ENCODE measurements at regions not wholly inside any gene's neighbourhood (a gene's known extent, or its start where the extent isn't known, plus 50 kb on each side); places are given as distances from the start of the nearest gene placed in this dataset.

GRCh38 chr13:90757127-90757680 lies 590.3 kb upstream of the MIR17HG start:
- ATAC-seq (no peak), DNase-seq (no peak)
- no peak overlapping the region for H3K27ac Mint-ChIP-seq
- no peaks in the 10 kb centered on the region for H3K36me3 Mint-ChIP-seq
- H3K9me3 Mint-ChIP-seq (ENCODE audit: low read depth), result peaks cover 2% of the 10 kb centered on the region
- H3K4me1 Mint-ChIP-seq, result no peaks in the 10 kb centered on the region
- no peak overlapping the region for H3K4me3 Mint-ChIP-seq
- CTCF ChIA-PET, result no interaction called here
- H3K27me3 Mint-ChIP-seq, result no peaks in the 10 kb centered on the region

DNA sequence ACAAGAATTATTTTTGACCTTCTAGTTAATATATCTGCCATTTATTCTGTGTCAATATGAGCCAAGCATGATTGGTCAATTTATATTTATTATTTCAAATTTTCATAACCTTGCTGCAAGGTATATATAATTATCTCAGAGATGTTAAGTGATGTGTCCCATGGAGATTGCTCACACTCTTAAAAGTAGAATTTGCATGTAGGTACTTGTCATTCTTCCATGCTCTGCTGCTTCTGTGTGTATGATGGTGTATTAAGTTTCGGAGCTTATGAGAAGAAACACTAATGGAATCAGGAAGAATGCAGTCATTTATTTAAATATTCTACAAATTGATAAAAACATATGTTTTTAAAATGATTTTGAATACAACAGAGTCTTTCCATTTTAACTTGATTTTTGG lies 586.8 kb upstream of the MIR17HG start:
- Mint-ChIP-seq H3K4me1 (no peaks in the 10 kb centered on the region), H3K4me3 (no peak overlapping the region), H3K27ac (no peak overlapping the region), H3K27me3 (no peaks in the 10 kb centered on the region), H3K36me3 (no peaks in the 10 kb centered on the region), H3K9me3 (ENCODE audit: low read depth) (no peaks in the 10 kb centered on the region)
- CTCF ChIA-PET, result no interaction called here
- ATAC-seq (no peak), DNase-seq (no peak)

DNA sequence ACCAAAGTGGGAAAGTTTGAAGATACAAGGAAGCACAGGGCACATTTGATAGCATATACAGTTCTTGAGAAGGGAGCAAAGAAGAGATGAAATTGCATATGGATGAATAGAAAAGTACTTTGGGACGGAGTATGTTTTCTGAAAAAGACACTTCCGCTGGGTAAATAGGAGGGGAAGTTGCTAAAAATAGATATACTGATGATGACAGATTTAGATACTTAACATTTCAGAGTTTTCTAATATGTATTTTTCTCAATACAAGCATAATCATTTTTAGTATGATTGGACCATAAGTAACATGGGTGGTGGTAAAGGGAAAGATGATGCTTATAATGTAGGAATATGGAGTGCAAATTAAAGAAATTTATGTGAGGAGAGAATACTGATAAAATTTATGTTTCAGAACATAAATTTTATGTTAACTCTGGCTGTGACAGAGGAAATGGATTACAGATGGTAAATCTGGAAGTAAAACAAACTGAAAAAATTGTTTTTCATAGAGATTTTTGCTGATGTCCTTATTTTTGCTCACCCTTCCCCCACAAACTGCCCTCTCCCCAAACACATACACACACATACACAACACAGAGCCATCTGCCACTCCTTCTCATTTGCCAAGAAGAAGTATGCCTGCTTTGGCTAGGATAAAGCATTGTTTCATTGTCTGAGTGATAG lies 583.9 kb upstream of the MIR17HG start:
- ATAC-seq (no peak), DNase-seq (no peak)
- Mint-ChIP-seq H3K9me3 (ENCODE audit: low read depth) (peaks cover under 1% of the 10 kb centered on the region), H3K4me3 (no peak overlapping the region), H3K27ac (no peak overlapping the region), H3K36me3 (no peaks in the 10 kb centered on the region), H3K4me1 (no peaks in the 10 kb centered on the region), H3K27me3 (no peaks in the 10 kb centered on the region)
- CTCF ChIA-PET, result no interaction called here

GRCh38 chr13:90766386-90766902 lies 581.0 kb upstream of the MIR17HG start:
- H3K9me3 Mint-ChIP-seq (ENCODE audit: low read depth), result peaks cover 5% of the 10 kb centered on the region
- DNase-seq (no peak), ATAC-seq (no peak)
- H3K27me3 Mint-ChIP-seq, result no peaks in the 10 kb centered on the region
- no peaks in the 10 kb centered on the region for H3K36me3 Mint-ChIP-seq
- no peak overlapping the region for H3K4me3 Mint-ChIP-seq
- H3K4me1 Mint-ChIP-seq, result no peaks in the 10 kb centered on the region
- CTCF ChIA-PET, result no interaction called here
- no peak overlapping the region for H3K27ac Mint-ChIP-seq

DNA sequence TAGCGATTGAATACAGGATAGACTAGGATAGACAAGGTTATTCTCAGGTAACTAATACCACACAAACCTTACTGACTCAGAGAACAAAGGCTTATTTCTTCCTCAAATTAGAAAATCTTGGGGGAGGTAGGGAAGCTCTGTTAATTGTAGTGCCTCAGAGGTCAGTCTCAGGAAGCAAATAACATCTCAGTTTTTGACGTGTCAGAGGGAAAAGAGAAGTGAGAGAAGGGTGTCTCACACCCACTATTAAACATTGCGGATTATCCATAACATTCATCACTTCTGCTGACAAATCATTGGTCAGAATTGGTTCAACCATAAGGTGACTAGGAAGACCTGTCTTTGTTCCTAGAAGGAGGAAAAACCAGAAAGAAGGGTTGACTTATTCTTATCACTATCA lies 579.4 kb upstream of the MIR17HG start:
- H3K27ac Mint-ChIP-seq, result no peak overlapping the region
- H3K9me3 Mint-ChIP-seq (ENCODE audit: low read depth), result peaks cover 5% of the 10 kb centered on the region
- H3K4me3 Mint-ChIP-seq, result no peak overlapping the region
- no peaks in the 10 kb centered on the region for H3K4me1 Mint-ChIP-seq
- H3K36me3 Mint-ChIP-seq, result no peaks in the 10 kb centered on the region
- ATAC-seq, result no peak
- H3K27me3 Mint-ChIP-seq, result no peaks in the 10 kb centered on the region
- no peak for DNase-seq
- CTCF ChIA-PET, result no interaction called here

DNA sequence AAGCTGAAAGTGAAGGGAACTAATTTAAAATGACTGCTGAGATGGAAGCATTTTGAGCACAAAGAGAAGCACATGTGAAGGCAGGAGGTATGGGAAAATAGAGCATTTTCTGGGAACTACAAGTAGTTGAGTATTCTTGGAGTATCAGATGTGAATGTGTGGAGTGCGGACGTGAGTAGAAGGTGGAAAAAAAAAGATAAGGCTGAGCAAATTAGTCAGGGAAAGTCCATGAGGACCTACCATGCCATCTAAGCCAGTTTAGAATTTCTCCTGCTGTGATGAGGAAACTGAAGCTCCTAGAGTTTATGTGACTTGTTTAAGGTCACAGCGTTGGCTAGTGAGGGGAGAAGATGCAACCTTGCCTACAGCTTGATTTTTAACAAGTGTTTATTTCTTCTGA lies 578.1 kb upstream of the MIR17HG start:
- Mint-ChIP-seq H3K9me3 (ENCODE audit: low read depth) (peaks cover 5% of the 10 kb centered on the region), H3K36me3 (no peaks in the 10 kb centered on the region), H3K27me3 (no peaks in the 10 kb centered on the region), H3K27ac (no peak overlapping the region), H3K4me3 (no peak overlapping the region), H3K4me1 (no peaks in the 10 kb centered on the region)
- no peak for DNase-seq
- CTCF ChIA-PET, result no interaction called here
- no peak for ATAC-seq

GRCh38 chr13:90770334-90770733 lies 577.2 kb upstream of the MIR17HG start:
- H3K36me3 Mint-ChIP-seq, result no peaks in the 10 kb centered on the region
- H3K27ac Mint-ChIP-seq, result no peak overlapping the region
- no peak for ATAC-seq
- no peak overlapping the region for H3K4me3 Mint-ChIP-seq
- H3K4me1 Mint-ChIP-seq, result no peaks in the 10 kb centered on the region
- peaks cover 9% of the 10 kb centered on the region for H3K9me3 Mint-ChIP-seq (ENCODE audit: low read depth)
- H3K27me3 Mint-ChIP-seq, result no peaks in the 10 kb centered on the region
- DNase-seq, result no peak
- CTCF ChIA-PET, result no interaction called here

- Mint-ChIP-seq H3K36me3 (no peaks in the 10 kb centered on the region), H3K4me1 (no peaks in the 10 kb centered on the region), H3K4me3 (no peak overlapping the region), H3K9me3 (ENCODE audit: low read depth) (peaks cover 8% of the 10 kb centered on the region), H3K27ac (no peak overlapping the region), H3K27me3 (no peaks in the 10 kb centered on the region)
- DNase-seq, result no peak
- no peak for ATAC-seq
- CTCF ChIA-PET, result no interaction called here
Measured at GRCh38 chr13:90773681-90774080, 573.8 kb upstream of the MIR17HG start.

DNA sequence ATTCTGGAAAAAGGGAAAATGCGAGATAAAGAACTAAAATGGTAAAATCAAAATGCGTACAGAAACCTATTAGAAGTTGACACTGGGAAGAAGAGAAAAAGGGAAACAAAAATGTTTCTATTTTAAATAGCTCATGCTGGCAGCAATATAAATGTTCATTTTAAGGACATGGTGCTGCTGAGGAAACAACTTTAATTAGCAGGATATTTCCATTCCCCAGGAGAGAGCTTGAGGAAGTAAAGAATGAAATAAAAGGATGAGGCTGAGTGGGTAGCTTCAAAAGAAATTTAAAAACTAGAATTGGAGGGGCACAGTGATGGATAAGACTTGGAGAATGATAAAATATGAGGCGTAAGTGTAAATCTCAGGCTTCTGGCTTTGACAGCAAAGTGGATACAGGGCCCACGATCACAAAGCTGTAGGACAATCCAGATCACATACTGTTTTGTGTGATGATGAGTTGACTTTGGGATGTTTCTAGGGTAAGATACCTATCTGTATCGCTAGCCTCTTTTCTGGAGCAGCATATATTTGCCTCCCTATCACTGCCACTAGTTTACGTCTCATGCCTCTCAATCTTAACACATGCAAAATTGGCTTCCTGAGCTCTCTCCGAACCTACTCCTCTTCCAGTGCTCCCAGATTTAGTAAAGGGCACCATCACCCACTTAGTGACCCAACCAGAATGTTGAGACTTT lies 571.3 kb upstream of the MIR17HG start:
- H3K9me3 Mint-ChIP-seq (ENCODE audit: low read depth), result peaks cover 4% of the 10 kb centered on the region
- H3K27ac Mint-ChIP-seq, result no peak overlapping the region
- no peaks in the 10 kb centered on the region for H3K27me3 Mint-ChIP-seq
- CTCF ChIA-PET, result no interaction called here
- H3K36me3 Mint-ChIP-seq, result no peaks in the 10 kb centered on the region
- no peaks in the 10 kb centered on the region for H3K4me1 Mint-ChIP-seq
- DNase-seq, result no peak
- no peak overlapping the region for H3K4me3 Mint-ChIP-seq
- no peak for ATAC-seq

DNA sequence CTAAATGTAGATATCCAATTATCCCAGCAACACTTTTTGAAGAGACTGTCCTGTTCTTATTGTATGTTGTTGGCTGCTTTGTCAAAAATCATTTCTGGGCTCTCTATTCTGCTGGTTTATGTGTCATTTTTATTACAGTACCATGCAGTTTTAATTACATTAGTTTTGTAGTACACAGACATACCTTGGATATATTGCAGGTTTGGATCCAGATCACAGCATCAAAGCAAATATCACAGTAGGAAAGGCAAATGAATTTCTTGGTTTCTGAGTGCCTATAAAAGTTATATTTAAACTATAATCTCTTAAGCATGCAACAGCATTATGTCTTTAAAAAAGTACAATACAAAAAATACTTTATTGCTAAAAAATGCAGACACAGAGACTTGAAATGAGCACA lies 564.2 kb upstream of the MIR17HG start:
- DNase-seq, result no peak
- CTCF ChIA-PET, result no interaction called here
- no peaks in the 10 kb centered on the region for H3K36me3 Mint-ChIP-seq

DNA sequence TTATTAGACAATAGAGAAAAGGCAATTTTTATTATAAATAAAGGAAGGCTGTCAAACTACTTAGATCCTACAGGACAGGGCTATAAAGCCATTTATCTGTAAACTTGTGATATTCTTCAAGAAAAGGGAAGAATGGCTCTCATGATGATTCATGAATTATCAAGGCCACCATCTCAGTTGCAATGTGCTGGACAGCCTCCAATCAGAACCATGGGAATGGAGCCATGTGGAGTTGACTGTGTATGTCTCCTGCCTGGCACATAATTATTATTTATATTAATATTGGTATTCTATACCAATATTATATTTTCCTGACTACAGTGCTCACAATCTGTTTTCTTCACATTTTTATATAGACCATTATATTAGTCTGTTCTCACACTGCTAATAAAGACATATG lies 560.5 kb upstream of the MIR17HG start:
- Mint-ChIP-seq H3K9me3 (ENCODE audit: low read depth) (peaks cover 6% of the 10 kb centered on the region), H3K36me3 (no peaks in the 10 kb centered on the region), H3K4me1 (no peaks in the 10 kb centered on the region), H3K4me3 (no peak overlapping the region), H3K27ac (no peak overlapping the region), H3K27me3 (no peaks in the 10 kb centered on the region)
- DNase-seq (no peak), ATAC-seq (no peak)
- CTCF ChIA-PET, result no interaction called here

More for the DNA sequence above, 564.2 kb upstream of the MIR17HG start:
- no peak for ATAC-seq
- no peak overlapping the region for H3K27ac Mint-ChIP-seq
- H3K4me3 Mint-ChIP-seq, result no peak overlapping the region
- no peaks in the 10 kb centered on the region for H3K4me1 Mint-ChIP-seq
- H3K27me3 Mint-ChIP-seq, result no peaks in the 10 kb centered on the region
- peaks cover 4% of the 10 kb centered on the region for H3K9me3 Mint-ChIP-seq (ENCODE audit: low read depth)

GRCh38 chr13:90792335-90792734 lies 555.2 kb upstream of the MIR17HG start:
- DNase-seq, result no peak
- Mint-ChIP-seq H3K4me1 (no peaks in the 10 kb centered on the region), H3K27ac (no peak overlapping the region), H3K4me3 (no peak overlapping the region), H3K36me3 (no peaks in the 10 kb centered on the region), H3K9me3 (ENCODE audit: low read depth) (peaks cover 4% of the 10 kb centered on the region), H3K27me3 (no peaks in the 10 kb centered on the region)
- no peak for ATAC-seq
- CTCF ChIA-PET, result no interaction called here

DNA sequence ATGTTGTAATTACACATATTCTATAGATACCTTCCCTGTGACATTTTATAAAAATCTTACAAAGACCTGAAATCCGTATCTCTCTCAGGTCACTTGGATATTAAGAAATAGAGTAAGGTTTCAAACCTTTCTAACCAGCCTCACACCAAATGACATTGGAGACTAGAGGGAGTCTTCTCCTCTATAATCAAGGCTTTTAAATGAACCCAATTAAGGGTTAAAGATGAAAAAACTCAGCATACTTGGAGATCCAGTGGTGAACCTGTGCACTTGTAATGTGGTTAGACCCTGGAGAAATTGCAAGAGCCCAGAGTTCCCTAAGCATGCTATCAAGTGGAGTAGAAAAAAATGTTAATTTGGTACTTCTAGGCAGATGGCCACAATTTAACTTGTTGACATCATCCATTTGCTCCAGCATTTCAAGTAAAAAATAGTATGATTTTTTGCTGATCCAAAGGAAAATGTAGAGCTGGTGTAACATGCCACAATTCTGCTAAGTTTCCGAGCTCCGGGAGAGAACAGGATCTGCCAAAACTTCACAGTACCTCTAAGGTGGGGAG lies 554.1 kb upstream of the MIR17HG start:
- Mint-ChIP-seq H3K27me3 (no peaks in the 10 kb centered on the region), H3K27ac (no peak overlapping the region), H3K4me3 (no peak overlapping the region), H3K9me3 (ENCODE audit: low read depth) (peaks cover 4% of the 10 kb centered on the region), H3K4me1 (no peaks in the 10 kb centered on the region), H3K36me3 (no peaks in the 10 kb centered on the region)
- CTCF ChIA-PET, result no interaction called here
- ATAC-seq (no peak), DNase-seq (no peak)

DNA sequence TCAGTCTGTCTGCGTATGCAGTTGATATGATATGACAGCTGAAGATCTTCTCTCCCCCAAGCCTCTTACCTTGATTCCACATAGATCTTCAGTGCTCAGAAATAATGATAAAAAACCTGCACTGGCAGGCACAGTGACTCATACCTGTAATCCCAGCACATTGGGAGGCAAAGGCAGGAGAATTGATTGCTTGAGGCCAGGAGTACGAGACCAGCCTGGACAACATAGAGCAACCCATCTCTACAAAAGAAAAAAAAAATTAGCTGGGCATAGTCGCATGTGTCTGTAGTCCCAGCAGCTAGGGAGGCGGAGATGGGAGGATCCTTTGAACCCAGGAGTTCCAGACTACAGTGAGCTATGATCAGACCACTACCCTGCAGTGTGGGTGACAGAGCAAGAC lies 551.0 kb upstream of the MIR17HG start:
- no peak overlapping the region for H3K27ac Mint-ChIP-seq
- ATAC-seq, result no peak
- no peak overlapping the region for H3K4me3 Mint-ChIP-seq
- no peaks in the 10 kb centered on the region for H3K4me1 Mint-ChIP-seq
- no peak for DNase-seq
- no peaks in the 10 kb centered on the region for H3K36me3 Mint-ChIP-seq
- no peaks in the 10 kb centered on the region for H3K27me3 Mint-ChIP-seq
- H3K9me3 Mint-ChIP-seq (ENCODE audit: low read depth), result peaks cover 4% of the 10 kb centered on the region
- CTCF ChIA-PET, result no interaction called here

Data from activated CD8-positive, alpha-beta memory T cell treated with anti-CD3 and anti-CD28 coated beads, Interleukin-2, amount 10 ng/mL, durations not matched to agents 7 days and 5 days (primary cell).